ENCODE measurements at regions not wholly inside any gene's neighbourhood (a gene's known extent, or its start where the extent isn't known, plus 50 kb on each side); places are given as distances from the start of the nearest gene placed in this dataset.

DNA sequence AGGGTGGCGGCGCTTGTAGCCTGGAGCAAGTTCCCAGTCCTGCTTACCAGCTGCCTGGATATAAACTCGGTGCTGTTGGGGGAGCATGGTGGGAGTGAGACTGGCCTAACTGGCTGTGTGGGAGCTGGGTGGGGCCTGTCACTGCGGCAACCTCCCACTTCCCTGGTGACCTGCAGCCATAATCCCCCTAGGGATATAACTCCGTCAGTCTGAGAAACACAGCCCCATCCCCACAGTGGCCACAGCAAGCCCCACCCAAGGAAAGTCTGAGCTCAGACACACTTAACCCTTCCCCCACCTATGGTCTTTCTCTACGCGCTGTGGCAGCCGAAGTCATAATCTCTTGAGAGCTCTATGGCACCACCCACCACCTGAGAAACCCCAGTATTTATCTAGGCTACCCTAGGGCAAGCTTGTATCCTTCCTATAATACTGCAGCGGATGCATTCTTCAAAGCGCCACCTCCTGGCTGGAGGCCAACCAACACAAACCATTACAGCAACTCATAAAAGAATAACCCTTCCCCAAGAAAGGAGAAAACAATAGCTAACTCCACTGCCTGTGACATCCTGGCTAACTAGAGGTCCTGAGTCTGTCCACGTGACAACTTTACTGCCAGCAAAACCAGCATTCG lies 57.4 kb downstream of the ZNF648 start:
- H3K27ac Mint-ChIP-seq (ENCODE audit: unreplicated experiment): no peak overlapping the region

GRCh38 chr1:182003025-182003725 lies 58.3 kb downstream of the ZNF648 start:
- Mint-ChIP-seq H3K4me1 (ENCODE audit: low read depth) (no peaks in the 10 kb centered on the region), H3K36me3 (ENCODE audit: low read depth) (peaks cover 1% of the 10 kb centered on the region), H3K27ac (ENCODE audit: unreplicated experiment) (no peak overlapping the region), H3K9me3 (ENCODE audit: low read depth) (peaks cover 7% of the 10 kb centered on the region), H3K27me3 (ENCODE audit: low read depth) (peaks cover 3% of the 10 kb centered on the region), H3K4me3 (ENCODE audit: unreplicated experiment) (no peak overlapping the region)
- TF ChIP-seq CTCF (IDR thresholded peaks at IDR 0.05): no peak
- DNase-seq (ENCODE audit: low spot score): no peak

More for the DNA sequence above, 57.4 kb downstream of the ZNF648 start:
- Mint-ChIP-seq H3K9me3 (ENCODE audit: low read depth) (peaks cover 7% of the 10 kb centered on the region), H3K4me3 (ENCODE audit: unreplicated experiment) (no peak overlapping the region), H3K27me3 (ENCODE audit: low read depth) (peaks cover 3% of the 10 kb centered on the region), H3K36me3 (ENCODE audit: low read depth) (peaks cover 1% of the 10 kb centered on the region), H3K4me1 (ENCODE audit: low read depth) (no peaks in the 10 kb centered on the region)
- no peak for TF ChIP-seq CTCF (IDR thresholded peaks at IDR 0.05)
- no peak for DNase-seq (ENCODE audit: low spot score)

GRCh38 chr1:182002570-182002969 lies 58.9 kb downstream of the ZNF648 start:
- DNase-seq (ENCODE audit: low spot score): no peak
- Mint-ChIP-seq H3K36me3 (ENCODE audit: low read depth) (peaks cover 1% of the 10 kb centered on the region), H3K9me3 (ENCODE audit: low read depth) (peaks cover 7% of the 10 kb centered on the region), H3K27me3 (ENCODE audit: low read depth) (peaks cover 3% of the 10 kb centered on the region), H3K27ac (ENCODE audit: unreplicated experiment) (no peak overlapping the region), H3K4me1 (ENCODE audit: low read depth) (no peaks in the 10 kb centered on the region), H3K4me3 (ENCODE audit: unreplicated experiment) (no peak overlapping the region)
- TF ChIP-seq CTCF (IDR thresholded peaks at IDR 0.05): no peak

DNA sequence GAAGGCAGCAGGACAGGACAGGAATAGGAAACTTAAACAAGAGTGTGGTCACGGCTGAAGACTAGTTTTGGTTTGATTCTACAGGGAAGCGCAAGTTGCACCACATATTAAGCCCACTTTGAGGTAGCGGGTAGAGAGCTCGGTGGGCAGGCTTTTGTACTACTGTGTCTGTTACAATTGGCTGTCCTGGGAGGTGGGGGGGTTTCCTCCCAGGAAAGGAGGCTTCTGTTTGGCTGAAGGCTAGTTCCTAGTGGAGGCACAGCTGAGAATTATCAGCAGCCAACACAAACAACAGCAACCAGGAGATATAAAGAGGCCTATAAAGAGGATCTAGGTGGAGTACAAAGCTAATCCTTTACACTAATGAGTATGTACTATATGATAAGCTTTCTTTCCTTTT lies 62.7 kb downstream of the ZNF648 start:
- no peak for TF ChIP-seq CTCF (IDR thresholded peaks at IDR 0.05)
- H3K36me3 Mint-ChIP-seq (ENCODE audit: low read depth): no peaks in the 10 kb centered on the region
- H3K27ac Mint-ChIP-seq (ENCODE audit: unreplicated experiment): no peak overlapping the region
- H3K4me3 Mint-ChIP-seq (ENCODE audit: unreplicated experiment): no peak overlapping the region
- no peaks in the 10 kb centered on the region for H3K4me1 Mint-ChIP-seq (ENCODE audit: low read depth)
- DNase-seq (ENCODE audit: low spot score): no peak
- H3K27me3 Mint-ChIP-seq (ENCODE audit: low read depth): peaks cover 13% of the 10 kb centered on the region
- no peaks in the 10 kb centered on the region for H3K9me3 Mint-ChIP-seq (ENCODE audit: low read depth)

- TF ChIP-seq CTCF (IDR thresholded peaks at IDR 0.05): no peak
- DNase-seq (ENCODE audit: low spot score): no peak
- no peaks in the 10 kb centered on the region for H3K36me3 Mint-ChIP-seq (ENCODE audit: low read depth)
- no peaks in the 10 kb centered on the region for H3K9me3 Mint-ChIP-seq (ENCODE audit: low read depth)
- no peak overlapping the region for H3K4me3 Mint-ChIP-seq (ENCODE audit: unreplicated experiment)
- H3K27ac Mint-ChIP-seq (ENCODE audit: unreplicated experiment): no peak overlapping the region
- peaks cover 16% of the 10 kb centered on the region for H3K27me3 Mint-ChIP-seq (ENCODE audit: low read depth)
- H3K4me1 Mint-ChIP-seq (ENCODE audit: low read depth): no peaks in the 10 kb centered on the region
Measured at GRCh38 chr1:181992072-181992471, 69.4 kb downstream of the ZNF648 start.

Data from chondrocyte (in vitro differentiated cells).